HCT116 (cell line): ENCODE measurements at regions not wholly inside any gene's neighbourhood (a gene's known extent, or its start where the extent isn't known, plus 50 kb on each side); places are given as distances from the start of the nearest gene placed in this dataset.

ENCODE experiments used
- CEBPB ChIP-seq: IDR thresholded peaks from 2 replicates; pipeline ENCODE4 v1.6.1; 2012; ENCODE audit warnings: low read depth
- EZH2 ChIP-seq: fragments of 200-600 bp; sonication (generic); IDR thresholded peaks from 2 replicates; pipeline ENCODE4 v1.6.1; 2017; ENCODE audit warnings: antibody characterized with exemption, mixed run types
- EZH2phosphoT487 ChIP-seq: fragments of 200-600 bp; IDR thresholded peaks from 2 replicates; pipeline ENCODE4 v1.6.1; 2018; ENCODE audit warnings: antibody characterized with exemption, borderline replicate concordance
- POLR2A ChIP-seq: IDR thresholded peaks from 2 replicates; pipeline ENCODE4 v1.7.0; 2011; ENCODE audit warnings: borderline replicate concordance; ENCODE audit not compliant: insufficient read depth, insufficient read length; ENCODE audit errors: extremely low read depth
- POLR2AphosphoS5 ChIP-seq: IDR thresholded peaks from 2 replicates; pipeline ENCODE4 v1.6.1; 2011; ENCODE audit warnings: mild to moderate bottlenecking, low read depth, low read length, moderate library complexity
- RAD21 ChIP-seq: IDR thresholded peaks from 2 replicates; pipeline ENCODE4 v1.6.1; 2012; ENCODE audit warnings: low read depth, mild to moderate bottlenecking
- YY1 ChIP-seq: IDR thresholded peaks from 2 replicates; pipeline ENCODE4 v1.6.1; 2011; ENCODE audit warnings: low read length, low read depth, moderate library complexity, mild to moderate bottlenecking; ENCODE audit not compliant: insufficient replicate concordance; ENCODE audit errors: extremely low read depth
- TF ChIP-seq, protein P1 (sequence below), 3 experiments: fragments of 200-600 bp in 1 of 3; sonication (generic) in 1 of 3; IDR thresholded peaks in 2 of 3; conservative IDR thresholded peaks in 1 of 3; 2 replicates each; pipeline ENCODE4 v1.5.1; 2012 to 2017; ENCODE audit warnings: low read depth in 2 of 3, low read length in 2 of 3, antibody characterized with exemption in 1 of 3, borderline replicate concordance in 1 of 3, control low read depth in 1 of 3, mild to moderate bottlenecking in 1 of 3, mixed read lengths in 1 of 3, mixed run types in 1 of 3, moderate library complexity in 1 of 3; ENCODE audit not compliant: insufficient read depth in 1 of 3
- TF ChIP-seq, protein P2 (sequence below): IDR thresholded peaks from 2 replicates; pipeline ENCODE4 v1.6.1; 2012
- TF ChIP-seq, protein P3 (sequence below): IDR thresholded peaks from 2 replicates; pipeline ENCODE4 v1.6.1; 2012; ENCODE audit warnings: low read depth

DNA sequence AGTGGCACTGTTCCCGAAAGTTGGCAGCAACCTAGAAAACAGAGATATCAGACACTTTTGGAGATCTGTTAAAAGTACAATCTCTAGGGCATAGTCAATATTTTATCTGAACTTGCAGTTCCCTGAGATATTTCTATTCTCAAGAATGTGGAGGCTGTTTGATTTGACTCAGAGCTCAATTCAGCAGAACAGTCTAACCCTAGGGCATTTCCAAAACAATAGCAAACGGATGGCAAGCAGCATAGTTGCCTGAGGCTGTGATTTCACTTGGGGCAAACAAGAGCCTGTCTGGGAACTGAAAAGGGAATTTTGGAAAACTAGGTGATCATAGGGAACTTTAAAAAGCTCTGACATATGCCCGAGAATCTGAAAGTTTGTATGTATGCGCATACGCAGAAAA is 772.8 kb upstream of the LRRTM1 start:
- TF ChIP-seq POLR2AphosphoS5 = no peak
- TF ChIP-seq RAD21 = no peak
- TF ChIP-seq, protein P1, sequence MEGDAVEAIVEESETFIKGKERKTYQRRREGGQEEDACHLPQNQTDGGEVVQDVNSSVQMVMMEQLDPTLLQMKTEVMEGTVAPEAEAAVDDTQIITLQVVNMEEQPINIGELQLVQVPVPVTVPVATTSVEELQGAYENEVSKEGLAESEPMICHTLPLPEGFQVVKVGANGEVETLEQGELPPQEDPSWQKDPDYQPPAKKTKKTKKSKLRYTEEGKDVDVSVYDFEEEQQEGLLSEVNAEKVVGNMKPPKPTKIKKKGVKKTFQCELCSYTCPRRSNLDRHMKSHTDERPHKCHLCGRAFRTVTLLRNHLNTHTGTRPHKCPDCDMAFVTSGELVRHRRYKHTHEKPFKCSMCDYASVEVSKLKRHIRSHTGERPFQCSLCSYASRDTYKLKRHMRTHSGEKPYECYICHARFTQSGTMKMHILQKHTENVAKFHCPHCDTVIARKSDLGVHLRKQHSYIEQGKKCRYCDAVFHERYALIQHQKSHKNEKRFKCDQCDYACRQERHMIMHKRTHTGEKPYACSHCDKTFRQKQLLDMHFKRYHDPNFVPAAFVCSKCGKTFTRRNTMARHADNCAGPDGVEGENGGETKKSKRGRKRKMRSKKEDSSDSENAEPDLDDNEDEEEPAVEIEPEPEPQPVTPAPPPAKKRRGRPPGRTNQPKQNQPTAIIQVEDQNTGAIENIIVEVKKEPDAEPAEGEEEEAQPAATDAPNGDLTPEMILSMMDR (IDR thresholded peaks at IDR 0.05 in 2 of 3, conservative IDR thresholded peaks at IDR 0.05 in 1 of 3; ENCODE audit: borderline replicate concordance in 1 of 3, insufficient read depth in 1 of 3, low read depth in 2 of 3, low read length in 2 of 3) = no peak
- no peak for TF ChIP-seq CEBPB
- TF ChIP-seq POLR2A = no peak
- no peak for TF ChIP-seq YY1
- TF ChIP-seq, protein P2, sequence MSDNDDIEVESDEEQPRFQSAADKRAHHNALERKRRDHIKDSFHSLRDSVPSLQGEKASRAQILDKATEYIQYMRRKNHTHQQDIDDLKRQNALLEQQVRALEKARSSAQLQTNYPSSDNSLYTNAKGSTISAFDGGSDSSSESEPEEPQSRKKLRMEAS = no peak
- TF ChIP-seq, protein P3, sequence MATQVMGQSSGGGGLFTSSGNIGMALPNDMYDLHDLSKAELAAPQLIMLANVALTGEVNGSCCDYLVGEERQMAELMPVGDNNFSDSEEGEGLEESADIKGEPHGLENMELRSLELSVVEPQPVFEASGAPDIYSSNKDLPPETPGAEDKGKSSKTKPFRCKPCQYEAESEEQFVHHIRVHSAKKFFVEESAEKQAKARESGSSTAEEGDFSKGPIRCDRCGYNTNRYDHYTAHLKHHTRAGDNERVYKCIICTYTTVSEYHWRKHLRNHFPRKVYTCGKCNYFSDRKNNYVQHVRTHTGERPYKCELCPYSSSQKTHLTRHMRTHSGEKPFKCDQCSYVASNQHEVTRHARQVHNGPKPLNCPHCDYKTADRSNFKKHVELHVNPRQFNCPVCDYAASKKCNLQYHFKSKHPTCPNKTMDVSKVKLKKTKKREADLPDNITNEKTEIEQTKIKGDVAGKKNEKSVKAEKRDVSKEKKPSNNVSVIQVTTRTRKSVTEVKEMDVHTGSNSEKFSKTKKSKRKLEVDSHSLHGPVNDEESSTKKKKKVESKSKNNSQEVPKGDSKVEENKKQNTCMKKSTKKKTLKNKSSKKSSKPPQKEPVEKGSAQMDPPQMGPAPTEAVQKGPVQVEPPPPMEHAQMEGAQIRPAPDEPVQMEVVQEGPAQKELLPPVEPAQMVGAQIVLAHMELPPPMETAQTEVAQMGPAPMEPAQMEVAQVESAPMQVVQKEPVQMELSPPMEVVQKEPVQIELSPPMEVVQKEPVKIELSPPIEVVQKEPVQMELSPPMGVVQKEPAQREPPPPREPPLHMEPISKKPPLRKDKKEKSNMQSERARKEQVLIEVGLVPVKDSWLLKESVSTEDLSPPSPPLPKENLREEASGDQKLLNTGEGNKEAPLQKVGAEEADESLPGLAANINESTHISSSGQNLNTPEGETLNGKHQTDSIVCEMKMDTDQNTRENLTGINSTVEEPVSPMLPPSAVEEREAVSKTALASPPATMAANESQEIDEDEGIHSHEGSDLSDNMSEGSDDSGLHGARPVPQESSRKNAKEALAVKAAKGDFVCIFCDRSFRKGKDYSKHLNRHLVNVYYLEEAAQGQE = no peak
- no peak for TF ChIP-seq EZH2
- TF ChIP-seq EZH2phosphoT487 = no peak
